IMR-90 (cell line): ENCODE measurements at regions not wholly inside any gene's neighbourhood (a gene's known extent, or its start where the extent isn't known, plus 50 kb on each side); places are given as distances from the start of the nearest gene placed in this dataset.
"Not testable (repeated sequence)": the region's sequence is repeated elsewhere in the genome, so short reads cannot be mapped to it uniquely, and the experiment has no call there.

Experiments used
- ATAC-seq: fragments of 200-7000 bp; cut with Tn5 transposase; 2 replicates; pipeline ENCODE4 v1.9.1; 2020; ENCODE audit warnings: low read depth, mild to moderate bottlenecking, moderate library complexity
- BruUV-seq: library from RNA; stranded (reverse); fragments of 400-500 nt; replicated peaks from 2 replicates; lab custom pipeline; 2021; lab: Mats Ljungman, UMichigan
- CTCF ChIA-PET: fragments of 300-600 bp; formaldehyde crosslinking; extraction: SDS; loops from one replicate; lab custom pipeline; 2021; ENCODE audit warnings: antibody characterized with exemption; lab: Yijun Ruan, JAX
- POLR2A ChIA-PET: fragments of 300-600 bp; sonication (Branson Sonifier 250); formaldehyde crosslinking; loops from one replicate; lab custom pipeline; 2022; ENCODE audit warnings: antibody characterized with exemption; ENCODE audit not compliant: unreplicated experiment; lab: Charles Lee
- DNase-seq: peaks from one replicate; pipeline ENCODE4 v3.0.0; 2013
- H2AFZ ChIP-seq: replicated peaks from 2 replicates; pipeline ENCODE3; 2013; ENCODE audit warnings: low read length, mild to moderate bottlenecking; ENCODE audit not compliant: poor library complexity
- H2AK5ac ChIP-seq: 2 replicates; pipeline ENCODE4 v1.6.1; 2013; ENCODE audit warnings: low read depth, low read length, inconsistent platforms
- H2AK9ac ChIP-seq: replicated peaks from 2 replicates; pipeline ENCODE3; 2013; ENCODE audit warnings: mild to moderate bottlenecking, low read depth, low read length, moderate library complexity; ENCODE audit not compliant: poor library complexity
- H2BK120ac ChIP-seq: 2 replicates; pipeline ENCODE4 v1.6.1; 2013; ENCODE audit warnings: low read depth, low read length, inconsistent platforms
- H2BK15ac ChIP-seq: 3 replicates; pipeline ENCODE4 v1.6.1; 2013; ENCODE audit warnings: low read depth, low read length, inconsistent platforms
- H2BK20ac ChIP-seq: 2 replicates; pipeline ENCODE4 v1.6.1; 2013; ENCODE audit warnings: low read depth, mild to moderate bottlenecking, inconsistent platforms, low read length, moderate library complexity
- H2BK5ac ChIP-seq: 2 replicates; pipeline ENCODE4 v1.6.1; 2013; ENCODE audit warnings: mild to moderate bottlenecking, low read depth, low read length, inconsistent platforms; ENCODE audit not compliant: poor library complexity, severe bottlenecking
- H3K14ac ChIP-seq: replicated peaks from 2 replicates; pipeline ENCODE4 v1.6.1; 2013; ENCODE audit warnings: low read depth, low read length, inconsistent platforms
- H3K18ac ChIP-seq: 2 replicates; pipeline ENCODE4 v1.6.1; 2013; ENCODE audit warnings: low read depth, low read length, control low read depth
- H3K23ac ChIP-seq: 2 replicates; pipeline ENCODE4 v1.6.1; 2013; ENCODE audit warnings: low read depth, low read length, inconsistent platforms
- H3K27ac ChIP-seq: 2 replicates; pipeline ENCODE4 v1.5.1; 2013; ENCODE audit warnings: mild to moderate bottlenecking, control low read depth, low read length; ENCODE audit not compliant: insufficient read depth
- H3K27me3 ChIP-seq: 2 replicates; pipeline ENCODE4 v1.6.1; 2013; ENCODE audit warnings: low read length; ENCODE audit not compliant: control insufficient read depth, insufficient read depth
- H3K36me3 ChIP-seq: 2 replicates; pipeline ENCODE4 v1.6.1; 2013; ENCODE audit warnings: low read length, mixed read lengths; ENCODE audit not compliant: control insufficient read depth, insufficient read depth
- H3K4ac ChIP-seq: 2 replicates; pipeline ENCODE4 v1.6.1; 2013; ENCODE audit warnings: low read depth, low read length, inconsistent platforms
- H3K4me1 ChIP-seq: 2 replicates; pipeline ENCODE4 v1.6.1; 2013; ENCODE audit warnings: low read length, mixed read lengths; ENCODE audit not compliant: control insufficient read depth, insufficient read depth
- H3K4me2 ChIP-seq: 2 replicates; pipeline ENCODE4 v1.6.1; 2013; ENCODE audit warnings: low read depth, mild to moderate bottlenecking, control low read depth, low read length, moderate library complexity
- H3K4me3 ChIP-seq: 2 replicates; pipeline ENCODE4 v1.5.1; 2013; ENCODE audit warnings: low read depth, mild to moderate bottlenecking, control low read depth, low read length, moderate library complexity; ENCODE audit not compliant: insufficient read depth
- H3K56ac ChIP-seq: 2 replicates; pipeline ENCODE4 v1.6.1; 2013; ENCODE audit warnings: low read length, inconsistent platforms; ENCODE audit not compliant: insufficient read depth; ENCODE audit errors: extremely low read depth
- H3K79me1 ChIP-seq, 2 experiments: 2 replicates each; pipeline ENCODE4 v1.6.1; 2013; ENCODE audit warnings: low read length in 2 of 2, inconsistent platforms in 1 of 2, low read depth in 1 of 2
- H3K9ac ChIP-seq: 2 replicates; pipeline ENCODE4 v1.6.1; 2013; ENCODE audit warnings: low read depth, low read length, control low read depth
- H3K9me1 ChIP-seq: 2 replicates; pipeline ENCODE4 v1.6.1; 2013; ENCODE audit warnings: low read length, inconsistent platforms; ENCODE audit not compliant: insufficient read depth
- H3K9me3 ChIP-seq: 2 replicates; pipeline ENCODE4 v1.6.1; 2013; ENCODE audit warnings: low read length; ENCODE audit not compliant: control insufficient read depth, insufficient read depth
- H4K20me1 ChIP-seq: 2 replicates; pipeline ENCODE4 v1.6.1; 2013; ENCODE audit warnings: low read length, inconsistent platforms; ENCODE audit not compliant: insufficient read depth
- H4K5ac ChIP-seq: 2 replicates; pipeline ENCODE4 v1.6.1; 2013; ENCODE audit warnings: mild to moderate bottlenecking, low read depth, low read length, control low read depth
- H4K8ac ChIP-seq, 2 experiments: 2 replicates each; pipeline ENCODE4 v1.6.1; 2013; ENCODE audit warnings: low read depth in 2 of 2, low read length in 2 of 2, control low read depth in 1 of 2, inconsistent platforms in 1 of 2
- H4K91ac ChIP-seq: 2 replicates; pipeline ENCODE4 v1.6.1; 2013; ENCODE audit warnings: low read depth, low read length, inconsistent platforms; ENCODE audit not compliant: insufficient read depth
- WGBS, 2 experiments: methylation state at CpG; one replicate each; pipeline versions ENCODE4 v1.1.5 to v1.1.7; 2013; ENCODE audit warnings: missing lambda C conversion rate in 2 of 2; ENCODE audit not compliant: insufficient read length in 1 of 2; ENCODE audit errors: extremely low coverage in 2 of 2; 5-methylcytosine and 5-hydroxymethylcytosine counted together
- dilution Hi-C: fragments of 300-500 bp; cut with HindIII; formaldehyde crosslinking; loops from one replicate; pipeline ENCODE4 v1.14.3; 2018; ENCODE audit warnings: low sequenced_read_pairs; ENCODE audit not compliant: unreplicated experiment
- in situ Hi-C: fragments of 300-500 bp; cut with MboI; formaldehyde crosslinking; loops from 3 replicates; pipeline ENCODE4 v1.14.3; 2019; ENCODE audit warnings: low sequenced_read_pairs, inconsistent platforms, mixed read lengths
- intact Hi-C: fragments of 100-400 bp; cut with micrococcal nuclease; formaldehyde crosslinking; loops from 2 replicates; pipeline ENCODE4 v1.10.0; 2022

- H2BK20ac ChIP-seq, H4K91ac ChIP-seq, H4K20me1 ChIP-seq, H2BK120ac ChIP-seq, H3K9me1 ChIP-seq, H2BK5ac ChIP-seq, H4K8ac ChIP-seq, H2AK9ac ChIP-seq, dilution Hi-C loops, H3K27ac ChIP-seq, H3K4me1 ChIP-seq, H4K5ac ChIP-seq, BruUV-seq, DNase-seq, H3K18ac ChIP-seq, in situ Hi-C loops, H3K36me3 ChIP-seq, H3K4ac ChIP-seq, H2AFZ ChIP-seq, ATAC-seq, H3K27me3 ChIP-seq, CTCF ChIA-PET, H3K79me1 ChIP-seq, POLR2A ChIA-PET, H3K9me3 ChIP-seq, H2BK15ac ChIP-seq, H2AK5ac ChIP-seq, H3K9ac ChIP-seq, H3K14ac ChIP-seq, H3K4me3 ChIP-seq, H3K23ac ChIP-seq, intact Hi-C loops, H3K56ac ChIP-seq, H3K4me2 ChIP-seq: not testable (repeated sequence)
- WGBS, 2 experiments, result no CpG with 5 or more reads among the region's 9 CpGs
Observed at GRCh38 chr5:52304816-52305215, 482.9 kb upstream of the ITGA1 start.
